Tibial artery (tissue), 4 donors: ENCODE measurements at regions not wholly inside any gene's neighbourhood (a gene's known extent, or its start where the extent isn't known, plus 50 kb on each side); places are given as distances from the start of the nearest gene placed in this dataset.

Source experiments
- DNase-seq, 2 donors: peaks; one replicate each; pipeline ENCODE4 v3.0.0-alpha.2; 2019
- H3K27ac ChIP-seq, 2 donors: fragments of 200-600 bp; sonication (generic) in 1 of 2; 1 replicate in 1 of 2; 2 replicates in 1 of 2; pipeline ENCODE4 v1.5.1; 2018 to 2019; ENCODE audit warnings: mild to moderate bottlenecking in 1 of 2
- H3K27me3 ChIP-seq, 2 donors: fragments of 200-600 bp; sonication (generic) in 1 of 2; one replicate each; pipeline versions ENCODE4 v1.5.1 to v1.6.0; 2016 to 2019
- H3K36me3 ChIP-seq, 3 donors: fragments of 200-600 bp; sonication (generic) in 2 of 3; one replicate each; pipeline ENCODE4 v1.5.1; 2016 to 2019; ENCODE audit warnings: mild to moderate bottlenecking in 2 of 3
- H3K4me1 ChIP-seq, 4 donors: fragments of 200-600 bp; sonication (generic) in 2 of 4; 1 replicate in 3 of 4; 2 replicates in 1 of 4; pipeline ENCODE4 v1.5.1; 2016 to 2019
- H3K4me3 ChIP-seq, 2 donors: fragments of 200-600 bp; sonication (generic) in 1 of 2; 1 replicate in 1 of 2; 2 replicates in 1 of 2; pipeline ENCODE4 v1.5.1; 2018 to 2019; ENCODE audit warnings: mild to moderate bottlenecking in 2 of 2
- H3K9me3 ChIP-seq, 3 donors: fragments of 200-600 bp; sonication (generic) in 1 of 3; one replicate each; pipeline ENCODE4 v1.5.1; 2016 to 2019
- intact Hi-C: fragments of 100-400 bp; cut with DNase I; formaldehyde crosslinking; loops from one replicate; pipeline ENCODE4 v1.15.0; 2023; ENCODE audit warnings: low total_unique reads
- TF ChIP-seq, protein P1 (sequence below), 2 experiments: fragments of 200-600 bp in 1 of 2; fragments of 450-650 bp in 1 of 2; IDR thresholded peaks; one replicate each; pipeline ENCODE4 v1.5.1; 2017 to 2019; ENCODE audit warnings: antibody characterized with exemption in 2 of 2, mild to moderate bottlenecking in 1 of 2, moderate library complexity in 1 of 2

DNA sequence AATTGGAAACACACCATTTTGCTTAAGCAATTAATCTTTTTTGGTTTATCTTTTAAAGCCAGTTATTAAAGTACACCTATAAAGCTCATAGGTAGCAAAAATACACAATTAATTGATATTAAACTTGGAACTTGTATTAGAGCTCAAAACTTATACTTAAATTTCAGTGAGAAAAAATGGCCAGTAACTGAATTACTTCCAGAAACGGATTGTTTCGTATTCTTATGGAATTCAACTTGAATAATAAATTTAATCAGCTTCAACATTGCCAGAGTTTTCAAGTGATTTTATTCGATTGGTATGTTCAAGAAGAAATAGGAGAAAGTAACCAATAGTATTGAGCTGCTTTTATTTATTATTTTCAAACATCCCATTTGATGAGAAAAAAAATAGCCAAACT is 112.7 kb upstream of the PDE10A start:
- H3K27me3 ChIP-seq, result peaks cover 0 to 10% of the 10 kb centered on the region in 2 donors
- no peaks in the 10 kb centered on the region for H3K36me3 ChIP-seq
- no peak for DNase-seq
- intact Hi-C loops, result no loop called here
- no peaks in the 10 kb centered on the region for H3K4me1 ChIP-seq
- no peak overlapping the region for H3K4me3 ChIP-seq
- no peak overlapping the region for H3K27ac ChIP-seq
- TF ChIP-seq, protein P1, sequence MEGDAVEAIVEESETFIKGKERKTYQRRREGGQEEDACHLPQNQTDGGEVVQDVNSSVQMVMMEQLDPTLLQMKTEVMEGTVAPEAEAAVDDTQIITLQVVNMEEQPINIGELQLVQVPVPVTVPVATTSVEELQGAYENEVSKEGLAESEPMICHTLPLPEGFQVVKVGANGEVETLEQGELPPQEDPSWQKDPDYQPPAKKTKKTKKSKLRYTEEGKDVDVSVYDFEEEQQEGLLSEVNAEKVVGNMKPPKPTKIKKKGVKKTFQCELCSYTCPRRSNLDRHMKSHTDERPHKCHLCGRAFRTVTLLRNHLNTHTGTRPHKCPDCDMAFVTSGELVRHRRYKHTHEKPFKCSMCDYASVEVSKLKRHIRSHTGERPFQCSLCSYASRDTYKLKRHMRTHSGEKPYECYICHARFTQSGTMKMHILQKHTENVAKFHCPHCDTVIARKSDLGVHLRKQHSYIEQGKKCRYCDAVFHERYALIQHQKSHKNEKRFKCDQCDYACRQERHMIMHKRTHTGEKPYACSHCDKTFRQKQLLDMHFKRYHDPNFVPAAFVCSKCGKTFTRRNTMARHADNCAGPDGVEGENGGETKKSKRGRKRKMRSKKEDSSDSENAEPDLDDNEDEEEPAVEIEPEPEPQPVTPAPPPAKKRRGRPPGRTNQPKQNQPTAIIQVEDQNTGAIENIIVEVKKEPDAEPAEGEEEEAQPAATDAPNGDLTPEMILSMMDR (IDR thresholded peaks at IDR 0.05), result no peak
- no peaks in the 10 kb centered on the region for H3K9me3 ChIP-seq

DNA sequence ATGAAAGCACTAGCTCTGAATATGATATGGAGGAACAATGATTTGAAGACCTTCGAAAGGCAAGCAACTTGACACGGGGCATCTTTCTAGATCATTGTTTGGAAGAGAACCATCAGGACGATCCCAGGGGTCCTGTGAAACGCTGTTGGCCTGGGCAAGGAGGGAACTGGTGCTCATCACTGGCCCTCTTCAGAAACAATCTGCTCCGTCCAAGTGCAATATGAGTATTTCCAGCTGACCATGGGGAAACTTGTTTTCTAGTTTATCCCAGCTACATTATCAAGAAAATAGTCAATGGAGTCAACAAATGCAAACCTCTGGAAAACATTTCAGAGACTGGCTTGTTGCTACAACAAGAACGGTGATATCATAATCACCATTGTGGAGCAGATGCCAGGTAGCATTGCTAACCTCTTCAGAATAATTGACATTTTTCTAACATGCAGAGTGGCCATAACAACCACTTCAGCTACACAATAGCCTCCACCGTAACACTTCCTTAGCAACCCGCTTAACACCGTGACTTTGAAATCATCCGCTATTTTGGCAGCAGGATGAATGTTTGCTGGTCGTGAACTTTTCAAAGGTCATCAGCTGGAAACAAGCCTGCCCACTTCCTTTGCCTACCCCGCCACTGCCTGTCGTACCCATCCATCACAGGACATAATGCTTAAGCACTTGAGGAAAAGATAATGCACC is 112.0 kb upstream of the PDE10A start:
- Histone ChIP-seq H3K36me3 (no peaks in the 10 kb centered on the region), H3K4me1 (no peaks in the 10 kb centered on the region), H3K27me3 (peaks cover 0 to 10% of the 10 kb centered on the region in 2 donors), H3K9me3 (no peaks in the 10 kb centered on the region), H3K27ac (no peak overlapping the region), H3K4me3 (no peak overlapping the region)
- intact Hi-C loops, result no loop called here
- TF ChIP-seq, protein P1 (IDR thresholded peaks at IDR 0.05), result no peak
- no peak for DNase-seq

DNA sequence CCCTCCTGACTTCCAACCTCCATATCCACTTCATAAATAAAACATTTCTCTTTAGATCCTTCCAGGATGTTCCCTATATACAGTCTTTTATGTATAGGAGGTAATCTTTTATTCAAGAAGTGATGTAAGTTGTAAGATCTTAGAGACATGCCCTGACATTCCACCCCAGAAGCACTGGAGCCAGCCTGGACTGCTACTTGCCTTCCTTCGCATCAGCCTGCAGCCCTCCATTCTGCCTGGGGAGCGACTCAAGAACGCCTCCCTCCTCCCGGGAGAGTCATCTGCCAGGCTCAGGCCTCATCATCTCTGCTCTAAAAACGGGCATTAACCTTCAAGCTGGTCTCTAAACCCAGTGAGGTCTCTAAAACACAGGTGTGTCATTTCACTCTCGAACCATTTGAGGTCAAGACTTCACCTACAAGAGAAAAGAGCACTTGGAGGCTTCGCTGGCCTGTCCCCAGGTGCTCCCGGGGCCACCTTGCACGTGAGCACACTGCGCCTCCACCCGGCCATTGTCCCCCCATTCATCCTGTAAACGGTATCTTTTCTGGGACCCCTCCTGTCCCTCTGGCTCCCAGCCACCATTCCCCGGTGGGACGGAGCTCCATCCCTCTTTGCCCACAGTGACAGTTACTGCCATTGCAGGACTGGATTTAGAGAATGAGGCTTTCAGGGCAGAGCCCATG is 107.5 kb upstream of the PDE10A start:
- H3K4me1 ChIP-seq, result no peaks in the 10 kb centered on the region
- no peaks in the 10 kb centered on the region for H3K36me3 ChIP-seq
- TF ChIP-seq, protein P1 (IDR thresholded peaks at IDR 0.05), result no peak
- intact Hi-C loops, result no loop called here
- H3K27me3 ChIP-seq, result no peaks in the 10 kb centered on the region
- no peaks in the 10 kb centered on the region for H3K9me3 ChIP-seq
- no peak for DNase-seq
- H3K4me3 ChIP-seq, result no peak overlapping the region
- no peak overlapping the region for H3K27ac ChIP-seq

DNA sequence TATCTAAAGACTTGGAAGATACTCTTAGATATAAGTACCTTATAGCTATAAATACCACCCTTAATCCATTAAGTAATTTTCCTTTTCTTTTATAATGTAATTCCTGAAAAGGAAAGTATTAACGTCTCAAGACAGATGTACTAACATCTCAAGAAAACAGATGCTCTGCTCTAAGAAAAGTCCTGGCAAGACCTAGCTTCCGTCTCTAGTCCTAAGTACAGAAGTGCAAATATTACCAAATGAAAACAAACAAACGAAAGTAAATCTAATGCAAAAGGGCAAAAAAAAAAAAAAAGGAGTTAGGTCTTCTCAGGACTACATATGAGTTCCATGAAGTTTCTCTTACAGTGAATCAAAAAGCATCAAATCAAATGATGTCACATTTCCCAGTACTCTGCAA is 106.8 kb upstream of the PDE10A start:
- Histone ChIP-seq H3K4me3 (no peak overlapping the region), H3K27ac (no peak overlapping the region), H3K27me3 (no peaks in the 10 kb centered on the region), H3K9me3 (no peaks in the 10 kb centered on the region), H3K36me3 (no peaks in the 10 kb centered on the region), H3K4me1 (no peaks in the 10 kb centered on the region)
- TF ChIP-seq, protein P1 (IDR thresholded peaks at IDR 0.05), result no peak
- no peak for DNase-seq
- intact Hi-C loops, result no loop called here

DNA sequence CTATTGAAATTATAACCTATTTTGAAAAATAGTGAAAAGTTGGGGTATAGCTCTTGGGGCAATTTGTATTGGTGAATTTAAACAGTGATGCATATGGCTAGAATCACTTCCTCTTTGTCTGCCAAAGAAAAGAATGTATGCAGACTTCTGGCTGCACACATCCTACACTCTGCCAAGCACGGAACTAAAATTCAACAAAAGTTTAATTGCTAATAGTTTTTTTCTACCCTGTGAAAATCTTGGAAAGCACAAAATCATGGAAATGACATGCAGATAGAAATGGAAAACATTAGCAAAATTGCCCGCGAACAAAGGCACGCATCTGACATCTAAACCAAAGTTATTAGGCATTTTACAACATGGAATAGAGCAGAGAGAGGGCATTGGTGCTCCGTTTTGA is 106.4 kb upstream of the PDE10A start:
- Histone ChIP-seq H3K4me1 (no peaks in the 10 kb centered on the region), H3K27me3 (no peaks in the 10 kb centered on the region), H3K36me3 (no peaks in the 10 kb centered on the region), H3K4me3 (no peak overlapping the region), H3K9me3 (no peaks in the 10 kb centered on the region), H3K27ac (no peak overlapping the region)
- no peak for DNase-seq
- TF ChIP-seq, protein P1 (IDR thresholded peaks at IDR 0.05), result no peak
- intact Hi-C loops, result no loop called here
